Heart left ventricle (tissue), 16 donors: ENCODE measurements at regions not wholly inside any gene's neighbourhood (a gene's known extent, or its start where the extent isn't known, plus 50 kb on each side); places are given as distances from the start of the nearest gene placed in this dataset.
"Not testable (repeated sequence)": the region's sequence is repeated elsewhere in the genome, so short reads cannot be mapped to it uniquely, and the experiment has no call there.

Experiments used
- ATAC-seq, 4 donors: fragments of 200-7000 bp; cut with Tn5 transposase; one replicate each; pipeline ENCODE4 v1.9.1; 2020 to 2022; ENCODE audit warnings: moderate library complexity in 4 of 4, mild to moderate bottlenecking in 3 of 4, moderate number of reproducible peaks in 1 of 4
- DNase-seq, 5 donors: peaks; one replicate each; pipeline ENCODE4 v3.0.0-alpha.2; 2020
- H3K27ac ChIP-seq, 12 donors: fragments of 200-600 bp; sonication (generic) in 4 of 12; one replicate each; pipeline versions ENCODE4 v1.5.0 to v1.8.0; 2016 to 2022; ENCODE audit warnings: mild to moderate bottlenecking in 2 of 12
- H3K27me3 ChIP-seq, 9 donors: fragments of 200-600 bp; sonication (generic) in 2 of 9; one replicate each; pipeline versions ENCODE4 v1.5.1 to v1.8.0; 2016 to 2022; ENCODE audit warnings: mild to moderate bottlenecking in 3 of 9
- H3K36me3 ChIP-seq, 9 donors: fragments of 200-600 bp; sonication (generic) in 2 of 9; one replicate each; pipeline versions ENCODE4 v1.5.0 to v1.8.0; 2018 to 2022; ENCODE audit warnings: mild to moderate bottlenecking in 2 of 9
- H3K4me1 ChIP-seq, 12 donors: fragments of 200-600 bp; sonication (generic) in 4 of 12; one replicate each; pipeline versions ENCODE4 v1.5.0 to v1.8.0; 2016 to 2022; ENCODE audit warnings: mild to moderate bottlenecking in 3 of 12
- H3K4me3 ChIP-seq, 12 donors: fragments of 200-600 bp; sonication (generic) in 4 of 12; one replicate each; pipeline versions ENCODE4 v1.5.0 to v1.8.0; 2017 to 2022; ENCODE audit warnings: mild to moderate bottlenecking in 9 of 12, moderate library complexity in 4 of 12
- H3K9me3 ChIP-seq, 12 donors: fragments of 200-600 bp; sonication (generic) in 4 of 12; one replicate each; pipeline versions ENCODE4 v1.5.0 to v1.8.0; 2016 to 2022; ENCODE audit warnings: mild to moderate bottlenecking in 1 of 12
- CTCF ChIP-seq, 12 donors: fragments of 200-600 bp; sonication (generic) in 4 of 12; IDR thresholded peaks; one replicate each; pipeline versions ENCODE4 v1.5.0 to v1.8.0; 2018 to 2022; ENCODE audit warnings: antibody characterized with exemption in 12 of 12, mild to moderate bottlenecking in 5 of 12
- POLR2A ChIP-seq, 2 donors: fragments of 450-650 bp; IDR thresholded peaks; one replicate each; pipeline ENCODE4 v1.6.1; 2017; ENCODE audit warnings: antibody characterized with exemption in 2 of 2, mild to moderate bottlenecking in 2 of 2, moderate library complexity in 2 of 2
- WGBS, 4 donors: extraction: QIAGEN DNeasy Blood & Tissue Kit in 2 of 4; methylation state at CpG; one replicate each; pipeline versions ENCODE4 v1.1.5 to v1.1.7; 2013 to 2018; 5-methylcytosine and 5-hydroxymethylcytosine counted together
- intact Hi-C, 10 donors: fragments of 100-400 bp; cut with DNase I; formaldehyde crosslinking; loops; one replicate each; pipeline versions ENCODE4 v1.11.1 to v1.14.2; 2022
- donor health status: ischemic (EF 13 %, LVEDD 7.1; RV severe dilation, severe dysfunction).
- donor health status: healthy with polysubstance abuse.
- donor health status: DM: no; HTN: yes; CAD: no.
- donor health status: DM: no; HTN: no; CAD: no.
- donor health status: ischemic (EF 25% LVEDD 6.9; RV normal size, moderate dysfunction).
- donor health status: ischemic (EF 25% LVEDD 5.7; RV mildly dilated, moderate dysfunction).
- donor health status: healthy.
- donor health status: DM: yes; HTN: yes; CAD: no.
- donor health status: ischemic (EF 35%, LVEDD 5.7; RV mildly dilated, moderate dysfunction).
- donor health status: nonischemic (EF 11% LVEDD 7.7; RV severe dilation, severe dysfunction).
- donor health status: DM: yes; HTN: yes; CAD: no.
- donor health status: PGD.
- donor health status: ischemic (EF 29% LVEDD 5.4; RV normal size, mild dysfunction).
- donor health status: nonischemic (EF 23%, LVEDD 6.1; RV moderate dilation, normal function).

GRCh38 chr7:152541892-152542291, 106.1 kb upstream of the KMT2C start:
- no peaks in the 10 kb centered on the region for H3K4me1 ChIP-seq
- H3K27me3 ChIP-seq: no peaks in the 10 kb centered on the region
- WGBS, 4 donors: 93 to 97% (median 96%) methylated on average over 5 of the region's 5 CpGs
- ATAC-seq: no peak
- intact Hi-C loops: no loop called here
- no peaks in the 10 kb centered on the region for H3K9me3 ChIP-seq
- TF ChIP-seq POLR2A (IDR thresholded peaks at IDR 0.05): no peak
- TF ChIP-seq CTCF (IDR thresholded peaks at IDR 0.05): no peak
- H3K4me3 ChIP-seq: no peak overlapping the region
- no peak overlapping the region for H3K27ac ChIP-seq
- DNase-seq: no peak
- no peaks in the 10 kb centered on the region for H3K36me3 ChIP-seq

DNA sequence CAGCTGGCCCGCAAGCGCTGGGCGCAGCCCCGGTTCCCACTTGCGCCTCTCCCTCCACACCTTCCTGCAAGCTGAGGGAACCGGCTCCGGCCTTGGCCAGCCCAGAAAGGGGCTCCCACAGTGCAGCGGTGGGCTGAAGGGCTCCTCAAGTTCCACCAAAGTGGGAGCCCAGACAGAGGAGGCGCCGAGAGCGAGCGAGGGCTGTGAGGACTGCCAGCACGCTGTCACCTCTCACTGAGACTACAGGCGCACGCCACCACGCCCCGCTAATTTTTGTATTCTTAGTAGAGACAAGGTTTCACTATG, 103.3 kb upstream of the KMT2C start:
- H3K36me3 ChIP-seq, H3K27me3 ChIP-seq, H3K9me3 ChIP-seq, DNase-seq, ATAC-seq, H3K27ac ChIP-seq, H3K4me1 ChIP-seq, H3K4me3 ChIP-seq, intact Hi-C loops: not testable (repeated sequence)
- 96 to 98% (median 97%) methylated on average over 9 to 17 of the region's 17 CpGs for WGBS, 4 donors

GRCh38 chr7:152538346-152539189, 102.8 kb upstream of the KMT2C start:
- H3K4me3 ChIP-seq, H3K27ac ChIP-seq, intact Hi-C loops, H3K27me3 ChIP-seq, H3K36me3 ChIP-seq, H3K4me1 ChIP-seq, ATAC-seq, DNase-seq: not testable (repeated sequence)
- H3K9me3 ChIP-seq: peaks cover 0 to 13% (median 0%) of the 10 kb centered on the region in 12 donors
- 86 to 91% (median 90%) methylated on average over 31 to 46 of the region's 46 CpGs for WGBS, 4 donors

DNA sequence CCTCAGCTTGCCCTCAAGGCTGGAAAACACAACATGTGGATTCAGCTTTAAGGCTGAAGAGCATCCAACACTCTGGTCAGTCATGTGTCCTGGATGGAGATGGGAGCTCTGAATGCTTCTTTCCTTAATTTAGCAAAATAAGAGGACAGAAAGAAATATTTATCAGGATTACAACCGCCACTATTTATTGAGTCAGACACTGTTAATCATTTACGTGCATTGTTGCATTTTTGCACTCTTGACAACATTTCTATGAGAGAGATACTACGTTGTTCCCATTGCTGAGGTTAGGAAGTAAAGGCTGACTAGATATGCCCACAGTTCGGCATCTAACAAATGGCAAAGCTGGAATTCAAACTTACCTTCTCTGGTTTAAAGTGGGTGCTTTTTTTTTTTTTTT, 101.8 kb upstream of the KMT2C start:
- no peak overlapping the region for H3K27ac ChIP-seq
- no peaks in the 10 kb centered on the region for H3K27me3 ChIP-seq
- TF ChIP-seq CTCF (IDR thresholded peaks at IDR 0.05) (no peak), POLR2A (IDR thresholded peaks at IDR 0.05) (no peak)
- peaks cover 0 to 15% (median 0%) of the 10 kb centered on the region in 12 donors for H3K9me3 ChIP-seq
- no peaks in the 10 kb centered on the region for H3K36me3 ChIP-seq
- no peak overlapping the region for H3K4me3 ChIP-seq
- intact Hi-C loops: no loop called here
- 62 to 66% (median 64%) methylated on average over 4 of the region's 4 CpGs for WGBS, 4 donors
- ATAC-seq: no peak
- no peaks in the 10 kb centered on the region for H3K4me1 ChIP-seq
- DNase-seq: no peak

GRCh38 chr7:152528612-152529011, 92.8 kb upstream of the KMT2C start:
- WGBS, 4 donors: 51 to 62% (median 57%) methylated on average over 6 of the region's 6 CpGs
- intact Hi-C loops: no loop called here
- no peak for DNase-seq

More at GRCh38 chr7:152528612-152529011, 92.8 kb upstream of the KMT2C start:
- Histone ChIP-seq H3K4me1 (no peaks in the 10 kb centered on the region), H3K27ac (no peak overlapping the region), H3K4me3 (no peak overlapping the region), H3K9me3 (peaks cover 0 to 3% (median 0%) of the 10 kb centered on the region in 12 donors), H3K27me3 (no peaks in the 10 kb centered on the region), H3K36me3 (no peaks in the 10 kb centered on the region)
- TF ChIP-seq POLR2A (IDR thresholded peaks at IDR 0.05): no peak
- TF ChIP-seq CTCF (IDR thresholded peaks at IDR 0.05): no peak
- ATAC-seq: no peak
